ENCODE measurements at regions not wholly inside any gene's neighbourhood (a gene's known extent, or its start where the extent isn't known, plus 50 kb on each side); places are given as distances from the start of the nearest gene placed in this dataset.

GRCh38 chr3:150308481-150309256 lies 99.4 kb upstream of the TSC22D2 start:
- no TSS peak for BruUV-seq (replicated peaks)
- Histone ChIP-seq H3K27me3 (ENCODE audit: control insufficient read depth, insufficient read depth, low read length) (no peaks in the 10 kb centered on the region), H3K14ac (replicated peaks; ENCODE audit: low read depth, low read length) (peak overlapping the region; percentile 92), H2AK9ac (replicated peaks; ENCODE audit: low read depth, low read length, poor library complexity) (no peak overlapping the region), H3K56ac (ENCODE audit: extremely low read depth, insufficient read depth, low read length) (no peak overlapping the region), H2AK5ac (ENCODE audit: low read depth, low read length) (peak overlapping the region; percentile 95), H3K4me3 (ENCODE audit: insufficient read depth, low read depth, low read length) (no peak overlapping the region), H2AFZ (replicated peaks; ENCODE audit: low read length, poor library complexity) (no peak overlapping the region), H2BK15ac (ENCODE audit: low read depth, low read length) (peak overlapping the region; percentile 74; the same call in 2 of the 3 replicates), H4K20me1 (ENCODE audit: insufficient read depth, low read length) (no peaks in the 10 kb centered on the region), H3K4ac (ENCODE audit: low read depth, low read length) (peak overlapping the region; percentile 50), H3K4me2 (ENCODE audit: low read depth, low read length) (no peak overlapping the region), H3K23ac (ENCODE audit: low read depth, low read length) (peak overlapping the region; percentile 53; the same call in 1 of the 2 replicates), H2BK120ac (ENCODE audit: low read depth, low read length) (peak overlapping the region; percentile 85), H3K9me3 (ENCODE audit: control insufficient read depth, insufficient read depth, low read length) (peaks cover 4% of the 10 kb centered on the region), H4K8ac (ENCODE audit: low read depth in 2 of 2, low read length in 2 of 2) (peak overlapping the region; percentile 62 to 74; a peak in 3 of 4 replicates), H3K79me1 (ENCODE audit: low read depth in 1 of 2, low read length in 2 of 2) (peaks cover 0 to 3% of the 10 kb centered on the region in 2 experiments; a peak in 1 of 4 replicates), H3K36me3 (ENCODE audit: control insufficient read depth, insufficient read depth, low read length) (no peaks in the 10 kb centered on the region), H2BK5ac (ENCODE audit: low read depth, low read length, poor library complexity, severe bottlenecking) (peak overlapping the region; percentile 69), H3K4me1 (ENCODE audit: control insufficient read depth, insufficient read depth, low read length) (peaks cover 8% of the 10 kb centered on the region), H3K9ac (ENCODE audit: low read depth, low read length) (no peak overlapping the region), H3K9me1 (ENCODE audit: insufficient read depth, low read length) (0 out of 2 replicates have a peak, but pooled peaks cover 4% of the 10 kb centered on the region), H4K5ac (ENCODE audit: low read depth, low read length) (peak overlapping the region; percentile 67; the same call in 1 of the 2 replicates), H2BK20ac (ENCODE audit: low read depth, low read length) (peak overlapping the region; percentile 94), H3K27ac (ENCODE audit: insufficient read depth, low read length) (no peak overlapping the region; the same call in 1 of the 2 replicates), H4K91ac (ENCODE audit: insufficient read depth, low read depth, low read length) (peak overlapping the region; percentile 76), H3K18ac (ENCODE audit: low read depth, low read length) (peak overlapping the region; percentile 81)
- in situ Hi-C loops (cut with MboI; ENCODE audit: low sequenced_read_pairs) (no loop called here), intact Hi-C loops (cut with micrococcal nuclease) (no loop called here), dilution Hi-C loops (cut with HindIII; ENCODE audit: low sequenced_read_pairs, unreplicated experiment) (no loop called here)
- CTCF ChIA-PET: no interaction called here
- POLR2A ChIA-PET (ENCODE audit: unreplicated experiment): no interaction called here
- ATAC-seq (ENCODE audit: low read depth) (no peak), DNase-seq (no peak)
- WGBS, 2 experiments (ENCODE audit: extremely low coverage in 2 of 2, insufficient read length in 1 of 2): 90% methylated on average over 2 of the region's 12 CpGs; no CpG with 5 or more reads in 1 of the 2 experiments
- TF ChIP-seq CEBPB (IDR thresholded peaks at IDR 0.05; ENCODE audit: low read depth, low read length): no peak
- TF ChIP-seq RAD21 (IDR thresholded peaks at IDR 0.05; ENCODE audit: low read length): no peak
- TF ChIP-seq BHLHE40 (IDR thresholded peaks at IDR 0.05; ENCODE audit: low read depth, low read length): no peak
- no peak for TF ChIP-seq SMC3 (IDR thresholded peaks at IDR 0.05; ENCODE audit: low read depth, low read length)
- no peak for TF ChIP-seq CTCF (conservative IDR thresholded peaks at IDR 0.05; ENCODE audit: low read depth, low read length)
- no peak for TF ChIP-seq FOS (IDR thresholded peaks at IDR 0.05; ENCODE audit: low read depth, low read length)
- TF ChIP-seq MAFK (IDR thresholded peaks at IDR 0.05; ENCODE audit: low read depth, low read length): no peak
- TF ChIP-seq CHD1 (IDR thresholded peaks at IDR 0.05; ENCODE audit: low read depth, low read length): no peak
- TF ChIP-seq USF2 (IDR thresholded peaks at IDR 0.05; ENCODE audit: low read depth, low read length): no peak
- TF ChIP-seq MXI1 (IDR thresholded peaks at IDR 0.05; ENCODE audit: borderline replicate concordance, low read depth, low read length): no peak
- no peak for TF ChIP-seq POLR2A (IDR thresholded peaks at IDR 0.05; ENCODE audit: low read depth, low read length)
- no peak for TF ChIP-seq NFE2L2 (IDR thresholded peaks at IDR 0.05; ENCODE audit: low read depth, low read length)
- no peak for TF ChIP-seq ELK1 (IDR thresholded peaks at IDR 0.05; ENCODE audit: borderline replicate concordance, low read depth, low read length)
- TF ChIP-seq RFX5 (IDR thresholded peaks at IDR 0.05; ENCODE audit: low read depth, low read length): no peak
- TF ChIP-seq MAZ (IDR thresholded peaks at IDR 0.05; ENCODE audit: borderline replicate concordance, low read depth, low read length): no peak

All from IMR-90 (cell line).